GM23338 (cell line): ENCODE measurements at regions not wholly inside any gene's neighbourhood (a gene's known extent, or its start where the extent isn't known, plus 50 kb on each side); places are given as distances from the start of the nearest gene placed in this dataset.

Source experiments
- ATAC-seq: fragments of 200-7000 bp; cut with Tn5 transposase; 3 replicates; pipeline ENCODE4 v1.9.1; 2020
- DNase-seq: peaks from one replicate; pipeline ENCODE4 v3.0.0-alpha.2; 2015; ENCODE audit warnings: low spot score
- H2AFZ ChIP-seq: fragments of 200-600 bp; sonication (generic); 2 replicates; pipeline ENCODE4 v1.8.0; 2016; ENCODE audit warnings: antibody characterized with exemption, mild to moderate bottlenecking, moderate library complexity
- H3F3A ChIP-seq: fragments of 200-600 bp; sonication (generic); replicated peaks from 2 replicates; pipeline ENCODE4 v1.8.0; 2017; ENCODE audit warnings: antibody characterized with exemption, mixed run types, low read depth
- H3K27ac ChIP-seq: fragments of 200-600 bp; sonication (generic); 2 replicates; pipeline ENCODE4 v1.6.1; 2016; ENCODE audit warnings: low read depth
- H3K27me3 ChIP-seq: fragments of 200-600 bp; sonication (generic); 2 replicates; pipeline ENCODE4 v1.8.0; 2016; ENCODE audit warnings: mild to moderate bottlenecking, mixed run types, moderate library complexity; ENCODE audit not compliant: insufficient read depth
- H3K36me3 ChIP-seq: fragments of 200-600 bp; sonication (generic); 2 replicates; pipeline ENCODE4 v1.8.0; 2016; ENCODE audit warnings: mild to moderate bottlenecking; ENCODE audit not compliant: insufficient read depth
- H3K4me1 ChIP-seq: fragments of 200-600 bp; sonication (generic); 2 replicates; pipeline ENCODE4 v1.8.0; 2016; ENCODE audit warnings: mild to moderate bottlenecking, moderate library complexity; ENCODE audit not compliant: insufficient read depth
- H3K4me2 ChIP-seq: fragments of 200-600 bp; sonication (generic); 2 replicates; pipeline ENCODE4 v1.7.1; 2017; ENCODE audit warnings: mixed run types
- H3K4me3 ChIP-seq: fragments of 200-600 bp; sonication (generic); 2 replicates; pipeline ENCODE4 v1.6.1; 2016; ENCODE audit warnings: mixed run types
- H3K79me2 ChIP-seq: fragments of 200-600 bp; sonication (generic); replicated peaks from 2 replicates; pipeline ENCODE4 v1.8.0; 2017; ENCODE audit warnings: mild to moderate bottlenecking; ENCODE audit not compliant: insufficient read depth
- H3K9me2 ChIP-seq: fragments of 200-600 bp; sonication (generic); 2 replicates; pipeline ENCODE4 v1.8.0; 2017; ENCODE audit not compliant: insufficient read depth
- H4K20me1 ChIP-seq: fragments of 200-600 bp; sonication (generic); replicated peaks from 2 replicates; pipeline ENCODE4 v1.8.0; 2017; ENCODE audit warnings: mild to moderate bottlenecking; ENCODE audit not compliant: insufficient read depth
- H3K27ac Mint-ChIP-seq: 2 replicates; pipeline ENCODE4 v1.8.0; 2020; ENCODE audit warnings: inconsistent platforms, mild to moderate bottlenecking, moderate library complexity, mixed read lengths
- H3K27me3 Mint-ChIP-seq: 3 replicates; pipeline ENCODE4 v1.8.0; 2022; ENCODE audit warnings: low read depth, mild to moderate bottlenecking, moderate library complexity, mixed read lengths, inconsistent platforms; ENCODE audit not compliant: insufficient read depth, poor library complexity
- H3K36me3 Mint-ChIP-seq: 3 replicates; pipeline ENCODE4 v1.8.0; 2021; ENCODE audit warnings: low read depth, mild to moderate bottlenecking, inconsistent platforms, moderate library complexity, mixed read lengths
- H3K4me1 Mint-ChIP-seq: 3 replicates; pipeline ENCODE4 v1.8.0; 2020; ENCODE audit warnings: mild to moderate bottlenecking, inconsistent platforms, mixed read lengths
- H3K4me3 Mint-ChIP-seq: 3 replicates; pipeline ENCODE4 v1.8.0; 2021; ENCODE audit warnings: moderate library complexity, mild to moderate bottlenecking, inconsistent platforms, mixed read lengths
- H3K9me3 Mint-ChIP-seq: 3 replicates; pipeline ENCODE4 v1.8.0; 2020; ENCODE audit warnings: moderate library complexity, mild to moderate bottlenecking, inconsistent platforms, mixed read lengths
- CREB1 ChIP-seq: fragments of 250-450 bp; sonication (Bioruptor Pico); IDR thresholded peaks from 2 replicates; pipeline ENCODE4 v1.5.0; 2020; ENCODE audit warnings: low read depth, mild to moderate bottlenecking, moderate library complexity
- EZH2phosphoT487 ChIP-seq: fragments of 200-600 bp; sonication (generic); IDR thresholded peaks from one replicate; pipeline ENCODE4 v1.8.1; 2018; ENCODE audit warnings: antibody characterized with exemption; ENCODE audit not compliant: unreplicated experiment
- JUNB ChIP-seq: IDR thresholded peaks from one replicate; pipeline ENCODE4 v1.6.1; 2016; ENCODE audit warnings: antibody characterized with exemption; ENCODE audit not compliant: unreplicated experiment
- POLR2AphosphoS5 ChIP-seq: IDR thresholded peaks from 2 replicates; pipeline ENCODE4 v1.6.1; 2016; ENCODE audit warnings: antibody characterized with exemption, low read depth
- ZNF114 ChIP-seq: fragments of 250-450 bp; sonication (Bioruptor Pico); IDR thresholded peaks from 2 replicates; pipeline ENCODE4 v1.5.0; 2020; ENCODE audit warnings: mild to moderate bottlenecking, moderate library complexity
- ZNF331 ChIP-seq: fragments of 250-450 bp; sonication (Bioruptor Pico); IDR thresholded peaks from 2 replicates; pipeline ENCODE4 v1.5.0; 2020; ENCODE audit warnings: low read depth, mild to moderate bottlenecking, moderate library complexity
- TF ChIP-seq, protein P1 (sequence below), 2 experiments: fragments of 200-600 bp in 1 of 2; sonication (generic) in 1 of 2; conservative IDR thresholded peaks; 2 replicates each; pipeline versions ENCODE4 v1.5.1 to v1.6.1; 2016 to 2017; ENCODE audit warnings: antibody characterized with exemption in 2 of 2, low read depth in 2 of 2, mild to moderate bottlenecking in 2 of 2, moderate library complexity in 1 of 2
- TF ChIP-seq, protein P2 (sequence below): IDR thresholded peaks from one replicate; pipeline ENCODE4 v1.6.1; 2018; ENCODE audit warnings: antibody characterized with exemption; ENCODE audit not compliant: unreplicated experiment

DNA sequence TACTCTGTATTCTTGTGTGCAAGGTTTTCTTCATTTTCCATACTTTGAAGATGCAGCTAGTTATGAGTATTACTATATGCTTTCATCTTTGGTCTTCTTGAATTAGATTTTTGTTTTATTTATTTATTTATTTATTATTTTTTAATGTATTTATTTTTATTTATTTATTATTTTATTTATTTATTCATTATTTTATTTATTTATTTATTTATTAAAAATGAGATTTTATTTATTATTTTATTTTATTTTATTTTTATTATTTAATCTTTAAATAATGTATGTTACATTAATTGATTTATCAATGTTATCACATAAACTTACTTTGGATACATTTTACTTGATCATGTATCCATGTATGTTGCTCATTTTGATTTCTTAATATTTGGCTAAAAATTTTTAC is 132.3 kb upstream of the GALNT13 start:
- TF ChIP-seq ZNF331 (CRISPR knock-in tag) (no peak), ZNF114 (no peak), JUNB (no peak), EZH2phosphoT487 (no peak), CREB1 (no peak)
- TF ChIP-seq, protein P1, sequence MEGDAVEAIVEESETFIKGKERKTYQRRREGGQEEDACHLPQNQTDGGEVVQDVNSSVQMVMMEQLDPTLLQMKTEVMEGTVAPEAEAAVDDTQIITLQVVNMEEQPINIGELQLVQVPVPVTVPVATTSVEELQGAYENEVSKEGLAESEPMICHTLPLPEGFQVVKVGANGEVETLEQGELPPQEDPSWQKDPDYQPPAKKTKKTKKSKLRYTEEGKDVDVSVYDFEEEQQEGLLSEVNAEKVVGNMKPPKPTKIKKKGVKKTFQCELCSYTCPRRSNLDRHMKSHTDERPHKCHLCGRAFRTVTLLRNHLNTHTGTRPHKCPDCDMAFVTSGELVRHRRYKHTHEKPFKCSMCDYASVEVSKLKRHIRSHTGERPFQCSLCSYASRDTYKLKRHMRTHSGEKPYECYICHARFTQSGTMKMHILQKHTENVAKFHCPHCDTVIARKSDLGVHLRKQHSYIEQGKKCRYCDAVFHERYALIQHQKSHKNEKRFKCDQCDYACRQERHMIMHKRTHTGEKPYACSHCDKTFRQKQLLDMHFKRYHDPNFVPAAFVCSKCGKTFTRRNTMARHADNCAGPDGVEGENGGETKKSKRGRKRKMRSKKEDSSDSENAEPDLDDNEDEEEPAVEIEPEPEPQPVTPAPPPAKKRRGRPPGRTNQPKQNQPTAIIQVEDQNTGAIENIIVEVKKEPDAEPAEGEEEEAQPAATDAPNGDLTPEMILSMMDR (conservative IDR thresholded peaks at IDR 0.05; ENCODE audit: low read depth in 2 of 2) = no peak
- TF ChIP-seq, protein P2, sequence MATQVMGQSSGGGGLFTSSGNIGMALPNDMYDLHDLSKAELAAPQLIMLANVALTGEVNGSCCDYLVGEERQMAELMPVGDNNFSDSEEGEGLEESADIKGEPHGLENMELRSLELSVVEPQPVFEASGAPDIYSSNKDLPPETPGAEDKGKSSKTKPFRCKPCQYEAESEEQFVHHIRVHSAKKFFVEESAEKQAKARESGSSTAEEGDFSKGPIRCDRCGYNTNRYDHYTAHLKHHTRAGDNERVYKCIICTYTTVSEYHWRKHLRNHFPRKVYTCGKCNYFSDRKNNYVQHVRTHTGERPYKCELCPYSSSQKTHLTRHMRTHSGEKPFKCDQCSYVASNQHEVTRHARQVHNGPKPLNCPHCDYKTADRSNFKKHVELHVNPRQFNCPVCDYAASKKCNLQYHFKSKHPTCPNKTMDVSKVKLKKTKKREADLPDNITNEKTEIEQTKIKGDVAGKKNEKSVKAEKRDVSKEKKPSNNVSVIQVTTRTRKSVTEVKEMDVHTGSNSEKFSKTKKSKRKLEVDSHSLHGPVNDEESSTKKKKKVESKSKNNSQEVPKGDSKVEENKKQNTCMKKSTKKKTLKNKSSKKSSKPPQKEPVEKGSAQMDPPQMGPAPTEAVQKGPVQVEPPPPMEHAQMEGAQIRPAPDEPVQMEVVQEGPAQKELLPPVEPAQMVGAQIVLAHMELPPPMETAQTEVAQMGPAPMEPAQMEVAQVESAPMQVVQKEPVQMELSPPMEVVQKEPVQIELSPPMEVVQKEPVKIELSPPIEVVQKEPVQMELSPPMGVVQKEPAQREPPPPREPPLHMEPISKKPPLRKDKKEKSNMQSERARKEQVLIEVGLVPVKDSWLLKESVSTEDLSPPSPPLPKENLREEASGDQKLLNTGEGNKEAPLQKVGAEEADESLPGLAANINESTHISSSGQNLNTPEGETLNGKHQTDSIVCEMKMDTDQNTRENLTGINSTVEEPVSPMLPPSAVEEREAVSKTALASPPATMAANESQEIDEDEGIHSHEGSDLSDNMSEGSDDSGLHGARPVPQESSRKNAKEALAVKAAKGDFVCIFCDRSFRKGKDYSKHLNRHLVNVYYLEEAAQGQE = no peak
- H3K4me3 Mint-ChIP-seq = no peak overlapping the region
- no peaks in the 10 kb centered on the region for H3F3A ChIP-seq

DNA sequence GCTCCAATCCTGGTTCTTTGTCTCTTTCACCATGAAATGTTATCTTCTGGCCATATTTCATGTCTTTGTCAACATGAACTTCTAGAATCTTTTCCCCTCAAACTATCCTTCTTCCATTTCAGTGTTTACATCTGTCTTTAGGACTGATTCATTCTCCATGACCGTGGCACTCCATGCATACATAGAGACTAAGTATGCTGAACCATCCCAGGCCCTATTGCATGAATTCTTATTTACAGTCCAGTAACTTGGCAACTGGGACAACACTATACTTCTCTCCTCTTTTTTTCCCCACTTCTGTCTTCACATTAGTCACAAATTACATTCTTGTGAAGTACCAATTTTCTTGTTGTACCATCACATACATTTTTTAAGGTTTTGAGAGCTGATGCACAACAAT is 109.8 kb upstream of the GALNT13 start:
- no peaks in the 10 kb centered on the region for H3K27me3 ChIP-seq
- no peaks in the 10 kb centered on the region for H3K27me3 Mint-ChIP-seq
- H3K9me3 Mint-ChIP-seq = peaks cover 21% of the 10 kb centered on the region
- no peak for TF ChIP-seq ZNF114
- TF ChIP-seq EZH2phosphoT487 = no peak
- no peak for TF ChIP-seq POLR2AphosphoS5
- TF ChIP-seq, protein P1 (conservative IDR thresholded peaks at IDR 0.05; ENCODE audit: low read depth in 2 of 2) = no peak
- no peak for TF ChIP-seq JUNB

More for the DNA sequence above, 132.3 kb upstream of the GALNT13 start:
- Histone ChIP-seq H3K27ac (no peak overlapping the region), H3K9me2 (no peaks in the 10 kb centered on the region), H3K4me1 (no peaks in the 10 kb centered on the region), H3K79me2 (no peaks in the 10 kb centered on the region), H3K27me3 (no peaks in the 10 kb centered on the region), H4K20me1 (no peaks in the 10 kb centered on the region), H2AFZ (no peak overlapping the region), H3K36me3 (no peaks in the 10 kb centered on the region), H3K4me2 (no peak overlapping the region), H3K4me3 (no peak overlapping the region)
- H3K27me3 Mint-ChIP-seq = no peaks in the 10 kb centered on the region
- DNase-seq = no peak
- H3K36me3 Mint-ChIP-seq = no peaks in the 10 kb centered on the region
- ATAC-seq = no peak
- H3K9me3 Mint-ChIP-seq = no peaks in the 10 kb centered on the region; the same call in 2 of the 3 replicates
- no peaks in the 10 kb centered on the region for H3K4me1 Mint-ChIP-seq
- no peak overlapping the region for H3K27ac Mint-ChIP-seq

More for the DNA sequence above, 109.8 kb upstream of the GALNT13 start:
- Histone ChIP-seq H4K20me1 (no peaks in the 10 kb centered on the region), H3K9me2 (no peaks in the 10 kb centered on the region), H2AFZ (no peak overlapping the region), H3F3A (no peaks in the 10 kb centered on the region), H3K4me3 (no peak overlapping the region), H3K36me3 (no peaks in the 10 kb centered on the region), H3K79me2 (no peaks in the 10 kb centered on the region), H3K27ac (no peak overlapping the region), H3K4me1 (no peaks in the 10 kb centered on the region), H3K4me2 (no peak overlapping the region)
- Mint-ChIP-seq H3K4me1 (no peaks in the 10 kb centered on the region), H3K27ac (no peak overlapping the region), H3K36me3 (peaks cover 17% of the 10 kb centered on the region), H3K4me3 (no peak overlapping the region)
- ATAC-seq = no peak
- no peak for DNase-seq
